GM18520 (cell line): ENCODE measurements at regions not wholly inside any gene's neighbourhood (a gene's known extent, or its start where the extent isn't known, plus 50 kb on each side); places are given as distances from the start of the nearest gene placed in this dataset.

Source experiments
- ATAC-seq: cut with Tn5 transposase; IDR thresholded peaks from one replicate; pipeline ENCODE4 v1.9.1; 2021; ENCODE audit not compliant: unreplicated experiment

DNA sequence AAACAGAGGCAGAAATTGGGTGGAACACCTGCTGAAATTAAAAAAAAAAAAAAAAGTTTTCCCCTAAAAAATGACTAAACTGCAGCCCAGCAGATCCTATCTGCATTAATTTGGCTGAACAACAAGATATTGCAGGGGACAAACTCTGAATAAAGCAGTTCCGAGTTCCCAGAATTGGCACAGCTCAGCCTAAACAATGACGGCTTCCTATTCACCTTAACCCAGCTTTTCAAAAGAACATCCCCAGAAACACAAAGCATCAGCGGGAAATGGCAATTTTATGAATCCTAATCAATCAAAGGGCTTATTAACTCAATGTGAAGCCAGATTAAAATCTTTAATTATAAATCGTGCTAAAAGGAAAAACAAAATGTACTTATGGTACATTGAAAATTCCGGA, 497.8 kb upstream of the ZFHX3 start:
- no peak for ATAC-seq

DNA sequence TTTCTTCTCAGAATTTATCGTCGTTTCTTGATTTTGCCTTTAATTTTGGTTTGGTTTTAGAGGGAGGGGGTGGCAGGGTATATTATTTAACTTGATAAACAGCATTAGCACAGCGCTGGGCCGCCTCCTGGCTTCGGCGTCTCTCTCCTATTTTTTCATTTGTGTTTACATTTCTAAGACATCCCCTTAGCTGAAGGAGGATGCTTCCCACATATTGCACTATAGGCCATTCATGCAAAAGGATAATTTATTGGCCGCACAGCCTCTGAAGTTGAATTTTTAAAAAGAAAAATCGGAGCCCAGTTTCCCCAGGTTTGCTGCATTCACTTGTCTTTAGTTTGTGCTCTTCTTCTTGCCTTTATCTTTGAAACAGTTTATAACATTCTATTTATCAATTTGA, 497.4 kb upstream of the ZFHX3 start:
- ATAC-seq, result no peak

DNA sequence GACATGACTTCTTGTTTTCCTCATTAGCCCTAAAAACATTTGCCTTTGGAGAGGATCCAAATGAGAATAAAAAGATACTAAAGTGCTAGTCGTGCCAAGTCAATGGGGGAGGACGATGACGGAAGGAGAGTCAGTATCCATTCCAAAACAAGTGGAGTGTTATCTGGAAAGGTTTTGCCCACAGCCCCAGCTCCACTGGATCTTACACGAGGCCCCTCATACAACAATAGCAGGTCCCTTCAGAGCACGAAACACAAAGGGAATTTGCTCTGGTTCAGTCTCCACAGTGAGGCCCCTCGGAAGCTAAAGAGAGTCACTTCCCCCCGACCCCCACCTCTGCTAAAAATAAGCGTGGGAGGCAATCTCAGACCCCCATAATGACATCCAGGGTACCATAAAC, 496.9 kb upstream of the ZFHX3 start:
- no peak for ATAC-seq

DNA sequence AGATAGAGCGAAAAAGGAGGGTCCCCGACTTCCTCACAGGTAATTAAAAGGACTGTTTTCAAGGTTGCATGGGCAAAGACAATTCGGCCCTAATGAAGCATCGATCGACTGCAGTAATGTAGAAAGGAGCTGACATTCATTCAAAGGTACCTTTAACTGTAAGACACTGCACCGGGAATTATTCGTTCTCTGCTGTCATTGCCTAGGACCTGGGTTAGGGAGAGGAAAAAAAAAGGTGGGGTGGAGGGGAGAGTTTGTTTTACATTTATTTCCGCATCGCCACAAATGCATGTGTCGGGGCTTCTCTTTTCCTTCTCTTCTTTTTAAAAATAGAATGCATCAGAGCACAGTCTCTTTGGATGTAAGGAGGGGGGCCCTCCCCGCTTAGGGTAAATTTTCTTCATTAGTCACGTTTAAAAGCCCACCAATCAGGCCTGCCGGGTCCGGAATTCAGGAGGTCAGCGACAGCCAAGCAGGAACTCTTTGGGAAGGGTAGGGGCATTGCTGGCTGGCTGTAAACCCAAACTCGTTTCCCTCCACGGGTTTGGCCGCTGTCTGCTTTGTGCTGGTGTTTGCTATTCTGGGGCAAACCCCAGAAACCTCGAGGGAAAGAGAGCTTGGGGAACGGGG, 496.2 kb upstream of the ZFHX3 start:
- no peak for ATAC-seq

DNA sequence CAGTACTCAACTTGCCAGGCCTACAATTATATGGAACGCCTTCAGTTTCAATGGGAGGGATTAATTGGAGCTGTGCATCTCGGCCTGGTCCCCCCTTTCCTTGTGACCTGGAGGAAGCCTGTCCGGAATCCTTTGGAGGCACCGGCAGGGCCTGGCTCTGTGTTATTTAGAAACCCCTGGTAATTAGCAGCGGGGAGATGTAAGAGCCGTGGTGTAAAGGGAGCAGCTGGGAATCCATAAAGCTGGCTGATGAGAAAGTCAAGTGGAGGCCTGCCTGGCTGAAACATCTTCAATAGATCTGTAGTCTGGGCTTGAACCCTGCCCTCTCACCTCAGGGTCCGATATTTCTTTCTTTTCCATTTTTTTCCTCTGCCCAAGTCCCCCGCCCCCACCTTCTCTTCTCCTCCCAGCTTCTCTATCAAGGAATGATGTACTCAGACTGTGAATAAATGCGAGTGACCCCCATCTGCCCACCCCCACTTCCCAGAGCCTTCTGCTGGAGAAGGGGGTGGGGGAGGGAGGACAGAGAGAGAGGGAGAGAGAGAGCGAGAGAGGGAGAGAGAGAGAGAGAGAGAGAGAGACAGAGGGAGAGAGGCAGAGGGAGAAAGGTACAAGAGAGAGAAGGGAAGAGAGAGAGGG, 495.5 kb upstream of the ZFHX3 start:
- ATAC-seq, result no peak

DNA sequence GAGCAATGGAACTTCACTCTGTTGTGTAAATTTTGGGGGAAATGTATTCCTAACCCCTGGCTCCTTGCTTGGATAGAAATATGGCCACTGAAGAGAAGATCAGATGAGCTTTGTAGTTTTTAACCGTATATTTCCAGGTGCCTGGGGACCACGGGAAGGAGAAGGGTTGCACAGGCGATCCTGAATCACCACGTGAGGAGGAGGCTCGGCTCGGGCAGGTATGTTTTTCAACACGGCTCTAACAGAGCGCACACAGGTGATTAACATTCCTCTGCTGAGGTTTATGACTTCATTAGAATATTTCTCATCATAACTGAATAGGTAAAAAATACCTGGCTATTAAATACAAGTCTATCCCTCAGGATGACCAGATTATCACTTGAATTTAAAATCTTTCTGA, 495.0 kb upstream of the ZFHX3 start:
- no peak for ATAC-seq

DNA sequence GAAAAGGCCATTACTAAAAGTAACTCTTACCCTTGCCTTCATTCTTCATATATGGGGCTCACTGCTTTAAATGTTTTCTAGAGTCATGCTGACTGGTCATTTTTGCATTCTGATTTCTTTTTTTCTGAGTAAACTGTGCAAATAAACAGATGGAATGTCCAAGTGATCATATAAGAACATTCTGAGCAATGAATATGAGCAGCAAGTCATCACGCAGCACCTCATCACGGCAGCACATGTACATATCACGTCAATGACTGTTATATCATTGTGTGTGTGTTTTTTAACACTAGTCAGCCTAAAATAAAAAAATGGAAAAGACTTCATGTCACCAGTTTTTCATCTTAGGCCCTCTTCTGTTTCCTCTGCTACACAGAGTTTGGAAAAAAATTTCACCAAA, 490.0 kb upstream of the ZFHX3 start:
- ATAC-seq, result no peak

DNA sequence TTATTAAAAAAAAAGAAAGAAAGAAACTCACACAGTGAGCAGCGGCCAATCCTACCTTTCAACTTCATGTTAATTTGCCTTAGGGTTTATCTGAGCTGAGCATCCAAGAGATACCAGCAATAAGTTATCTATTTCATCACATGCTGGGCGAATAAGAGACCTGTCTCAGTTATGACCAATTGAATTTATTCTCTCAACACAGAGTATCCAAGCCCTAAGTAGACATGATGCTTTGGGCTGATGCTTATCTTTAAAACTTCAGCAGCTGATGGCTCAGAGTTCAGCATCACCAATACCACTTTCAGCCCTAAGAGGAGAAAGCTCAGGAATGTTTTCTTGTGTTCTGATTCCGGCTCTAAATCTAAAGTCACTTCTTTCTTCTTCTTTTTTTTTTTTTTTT, 489.0 kb upstream of the ZFHX3 start:
- ATAC-seq, result no peak

DNA sequence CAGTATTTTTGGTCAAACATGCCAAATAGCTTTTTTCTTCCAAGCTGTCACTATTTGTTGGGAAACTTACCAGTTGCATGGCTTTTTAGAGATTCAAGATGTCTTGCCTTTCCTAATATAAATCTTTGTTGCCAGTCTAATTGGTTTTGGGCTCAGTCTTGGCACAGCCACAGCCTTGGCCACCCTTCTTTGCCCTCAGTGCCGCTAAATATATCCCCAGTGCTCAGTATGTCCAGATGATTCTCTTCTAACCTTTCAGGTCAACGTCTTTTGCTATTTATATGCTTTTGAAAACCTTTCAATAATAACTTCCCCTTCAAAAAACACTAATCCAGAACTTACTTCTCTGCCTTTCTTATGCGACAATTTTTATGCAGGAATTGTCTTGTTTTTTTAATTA, 483.1 kb upstream of the ZFHX3 start:
- ATAC-seq, result no peak

DNA sequence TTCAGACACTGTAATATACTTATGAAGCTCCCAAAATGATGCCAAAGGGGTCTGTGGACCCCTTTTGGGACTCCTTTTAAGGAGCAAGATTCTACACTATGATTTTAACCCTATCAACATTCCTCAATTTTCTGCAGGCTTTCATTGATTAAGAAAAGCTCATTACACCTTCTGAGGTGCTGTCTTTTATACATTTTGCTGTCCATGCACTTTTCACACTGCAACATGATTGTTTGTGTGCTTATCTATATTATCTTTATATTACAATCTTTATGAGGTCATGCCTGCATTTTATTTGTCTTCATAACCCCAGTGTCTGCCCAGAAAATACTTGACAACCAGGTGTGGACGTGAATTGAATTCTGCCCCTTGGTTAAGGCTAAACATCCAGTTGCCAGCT, 482.6 kb upstream of the ZFHX3 start:
- ATAC-seq, result no peak

DNA sequence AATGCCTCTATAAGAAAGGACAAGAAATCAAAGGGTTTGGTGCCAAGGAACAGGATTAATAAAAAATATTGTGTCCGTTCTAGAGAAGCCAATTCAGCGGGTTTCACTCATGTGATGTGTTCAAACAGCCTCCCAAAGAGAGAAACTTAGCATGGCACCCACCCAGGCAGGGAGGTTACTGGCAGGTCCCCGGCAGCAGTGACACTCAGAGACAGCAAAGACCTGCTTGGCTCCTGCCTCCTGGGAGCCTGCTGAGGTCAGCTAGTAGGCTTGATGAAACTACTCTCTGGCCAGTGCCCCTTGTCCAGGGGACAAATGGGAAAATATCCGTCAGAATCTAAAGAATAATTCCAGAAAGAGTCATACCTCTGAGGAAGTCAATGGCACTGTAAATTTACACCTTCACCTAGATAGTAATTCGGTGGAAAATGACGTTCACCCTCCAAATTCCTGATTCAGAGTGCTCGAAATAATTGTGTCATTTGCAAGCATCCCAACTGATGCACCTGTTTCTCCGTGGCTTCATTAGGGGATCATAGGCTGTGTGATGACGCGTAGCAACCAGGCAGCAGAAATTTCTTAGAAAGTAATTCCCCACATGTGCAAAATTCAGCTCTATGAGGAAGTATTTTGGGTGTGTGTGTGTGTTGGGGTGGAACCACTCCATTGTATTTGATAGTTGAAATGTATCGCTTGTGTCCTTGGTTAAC, 481.5 kb upstream of the ZFHX3 start:
- ATAC-seq, result no peak

DNA sequence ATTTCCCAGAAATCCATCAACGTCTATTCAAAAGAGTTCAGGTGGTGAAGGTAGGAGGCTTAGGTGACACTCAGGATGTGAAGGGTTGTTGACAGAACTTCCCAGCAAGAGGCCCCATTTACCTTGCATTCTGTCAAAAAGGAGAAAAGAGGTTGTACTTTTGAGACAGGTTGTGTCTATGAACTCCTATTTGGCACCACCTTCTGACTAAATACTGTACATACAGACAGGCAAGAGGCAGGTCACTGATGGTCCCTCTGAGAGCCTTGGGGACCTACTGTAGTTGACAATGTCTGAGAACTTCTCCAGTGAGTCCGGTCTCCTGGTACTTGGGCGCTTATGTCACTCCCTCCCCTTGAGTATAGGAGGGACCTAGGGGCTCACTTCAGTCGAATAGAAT, 479.3 kb upstream of the ZFHX3 start:
- ATAC-seq, result no peak

DNA sequence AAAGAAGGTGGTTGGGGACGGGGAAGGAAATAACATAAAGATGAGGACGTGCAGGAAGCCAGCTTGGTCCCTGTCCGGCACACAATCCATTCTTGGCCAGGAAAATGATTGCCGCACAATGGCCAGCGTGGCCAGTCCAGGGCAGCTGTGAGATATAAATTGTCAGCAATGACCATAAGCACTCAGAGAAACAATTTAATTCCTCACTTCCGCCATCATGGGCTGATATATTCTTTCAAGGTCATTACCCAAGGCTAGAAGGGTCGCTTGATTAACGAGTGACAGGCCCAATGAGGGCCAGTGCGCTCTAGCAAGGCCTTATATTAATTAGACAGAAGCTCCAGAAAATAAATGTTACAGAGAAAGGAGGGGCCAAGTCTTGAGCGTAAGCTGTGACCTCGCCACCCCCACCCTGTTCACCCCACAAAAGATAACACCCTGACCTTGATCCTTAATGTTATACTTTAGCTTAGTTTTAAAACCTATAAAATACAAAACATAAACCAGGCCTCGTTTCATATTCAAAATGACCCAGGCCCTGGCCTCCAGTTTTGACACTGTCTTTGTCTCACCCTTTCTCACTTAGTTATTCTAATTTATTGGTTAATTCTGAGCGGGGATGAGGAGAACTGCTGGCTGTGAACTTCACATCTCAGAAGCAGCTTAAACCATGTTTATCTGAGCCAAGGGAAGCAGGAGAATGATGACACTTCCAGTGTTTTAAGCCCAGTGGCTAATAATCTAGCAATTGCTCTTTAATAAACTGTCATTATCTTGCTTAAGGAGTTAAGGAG, 478.3 kb upstream of the ZFHX3 start:
- no peak for ATAC-seq

DNA sequence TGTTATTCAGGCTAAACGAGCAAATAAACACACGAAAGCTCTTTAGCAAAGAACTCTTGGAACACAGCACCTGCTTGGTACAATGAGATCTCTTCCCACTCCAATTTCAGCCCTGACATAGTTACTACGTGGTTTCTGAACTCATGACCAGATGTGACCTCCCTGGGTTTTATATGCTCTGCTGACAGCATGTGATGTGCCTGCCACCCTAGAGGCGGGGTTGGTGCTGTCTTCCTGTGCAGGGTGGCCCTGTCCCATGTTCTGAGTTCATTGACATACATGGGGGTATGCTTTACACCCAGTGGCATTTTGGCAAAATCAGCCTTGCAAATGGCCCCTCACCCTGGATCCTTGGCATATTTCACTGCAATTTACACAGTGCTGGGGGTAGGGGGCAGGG, 475.3 kb upstream of the ZFHX3 start:
- ATAC-seq, result no peak

DNA sequence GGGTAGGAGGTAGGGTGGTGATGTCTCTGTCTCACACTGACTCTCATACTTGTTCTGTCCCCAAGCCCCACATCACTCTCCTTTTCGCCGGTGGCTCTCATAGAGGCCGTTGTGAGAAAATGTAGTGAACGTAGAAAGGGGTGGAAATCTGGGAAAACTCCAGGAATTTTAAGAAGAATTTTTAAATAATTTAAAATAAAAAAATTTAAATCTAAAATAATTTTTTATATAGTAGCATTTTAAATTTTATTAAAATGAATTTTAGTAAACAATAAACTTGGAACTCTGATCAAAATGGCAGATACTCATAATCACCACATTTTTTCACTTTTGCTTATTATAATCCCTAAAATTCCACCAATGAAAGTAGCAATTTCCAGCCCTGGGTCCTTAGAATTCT, 473.6 kb upstream of the ZFHX3 start:
- no peak for ATAC-seq

DNA sequence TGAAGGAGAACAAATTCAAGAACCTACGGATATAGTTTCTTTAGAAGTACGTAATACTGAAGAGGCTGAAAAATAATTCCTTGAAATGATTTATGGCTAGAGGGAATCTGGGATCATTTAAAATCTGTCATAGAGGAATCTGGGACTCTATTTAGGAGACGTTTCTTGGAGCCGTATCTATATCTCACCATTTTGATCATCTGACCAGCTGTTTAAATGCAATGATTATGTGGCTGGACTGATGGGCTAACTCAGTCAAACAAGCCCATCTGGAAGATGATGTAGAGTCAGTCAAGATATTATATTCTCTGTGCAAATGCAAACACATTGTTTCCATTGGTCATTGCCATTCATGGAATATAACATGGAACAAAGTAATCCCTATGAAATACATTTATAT, 467.7 kb upstream of the ZFHX3 start:
- no peak for ATAC-seq

DNA sequence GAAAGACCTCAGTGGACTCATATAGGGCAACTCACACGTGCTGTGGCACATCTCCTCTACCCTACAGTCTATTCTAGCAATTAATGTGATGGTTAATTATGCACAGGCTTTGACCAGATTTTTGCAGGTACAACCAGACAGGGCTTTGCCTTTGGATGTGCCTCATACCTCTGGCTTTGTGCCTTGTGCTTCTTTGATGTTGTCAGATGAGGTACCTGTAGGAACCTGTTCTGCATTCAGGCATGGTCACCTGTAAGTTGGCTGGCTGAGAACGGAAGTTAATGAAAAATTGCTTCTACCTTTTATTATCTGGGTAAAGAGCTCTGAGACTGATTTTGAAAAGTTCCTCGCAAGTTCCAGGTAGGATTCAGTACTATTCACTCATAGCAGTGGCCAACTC, 462.9 kb upstream of the ZFHX3 start:
- ATAC-seq, result no peak

DNA sequence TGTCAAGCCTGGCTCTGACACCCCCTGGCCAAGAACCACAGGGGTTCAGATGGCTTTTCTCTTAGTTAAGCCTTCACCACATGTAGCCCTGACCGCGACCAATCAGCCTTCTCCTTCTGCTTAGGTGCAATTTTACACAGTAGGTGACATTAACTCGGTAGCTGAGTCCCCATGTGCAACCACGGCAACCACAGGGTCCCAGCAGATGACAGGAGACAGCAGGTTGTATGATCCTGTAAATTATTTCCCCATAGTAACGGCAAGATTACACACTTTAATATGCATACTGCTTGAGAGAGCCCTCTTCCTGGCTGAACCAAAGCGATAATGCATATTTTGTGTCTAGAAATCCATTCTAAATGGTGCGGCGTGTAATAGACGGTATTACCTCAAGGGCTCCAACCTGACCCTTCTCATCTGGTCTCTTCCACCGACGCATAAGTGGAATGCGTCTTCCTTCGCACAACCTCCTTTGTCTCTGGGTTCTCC, 458.7 kb upstream of the ZFHX3 start:
- no peak for ATAC-seq

DNA sequence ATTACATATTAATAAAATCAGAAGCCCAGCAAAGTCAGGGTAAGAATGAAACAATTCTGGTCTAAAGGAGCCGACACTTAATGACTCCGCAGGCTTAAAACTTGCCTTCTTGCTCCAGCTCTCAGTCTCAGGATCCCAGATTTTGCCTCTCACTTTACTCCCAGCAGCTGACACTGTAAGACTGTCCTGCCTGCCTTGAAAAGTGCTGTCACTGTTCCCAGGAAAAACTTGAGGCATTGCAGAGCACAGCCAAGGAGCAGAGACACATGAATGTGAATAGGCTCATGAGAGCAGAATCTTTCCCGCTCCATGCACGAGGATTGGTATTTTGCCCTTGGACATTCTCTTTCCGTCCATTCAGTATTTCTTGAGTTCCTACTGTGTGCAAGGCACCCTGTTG, 457.6 kb upstream of the ZFHX3 start:
- ATAC-seq, result no peak

DNA sequence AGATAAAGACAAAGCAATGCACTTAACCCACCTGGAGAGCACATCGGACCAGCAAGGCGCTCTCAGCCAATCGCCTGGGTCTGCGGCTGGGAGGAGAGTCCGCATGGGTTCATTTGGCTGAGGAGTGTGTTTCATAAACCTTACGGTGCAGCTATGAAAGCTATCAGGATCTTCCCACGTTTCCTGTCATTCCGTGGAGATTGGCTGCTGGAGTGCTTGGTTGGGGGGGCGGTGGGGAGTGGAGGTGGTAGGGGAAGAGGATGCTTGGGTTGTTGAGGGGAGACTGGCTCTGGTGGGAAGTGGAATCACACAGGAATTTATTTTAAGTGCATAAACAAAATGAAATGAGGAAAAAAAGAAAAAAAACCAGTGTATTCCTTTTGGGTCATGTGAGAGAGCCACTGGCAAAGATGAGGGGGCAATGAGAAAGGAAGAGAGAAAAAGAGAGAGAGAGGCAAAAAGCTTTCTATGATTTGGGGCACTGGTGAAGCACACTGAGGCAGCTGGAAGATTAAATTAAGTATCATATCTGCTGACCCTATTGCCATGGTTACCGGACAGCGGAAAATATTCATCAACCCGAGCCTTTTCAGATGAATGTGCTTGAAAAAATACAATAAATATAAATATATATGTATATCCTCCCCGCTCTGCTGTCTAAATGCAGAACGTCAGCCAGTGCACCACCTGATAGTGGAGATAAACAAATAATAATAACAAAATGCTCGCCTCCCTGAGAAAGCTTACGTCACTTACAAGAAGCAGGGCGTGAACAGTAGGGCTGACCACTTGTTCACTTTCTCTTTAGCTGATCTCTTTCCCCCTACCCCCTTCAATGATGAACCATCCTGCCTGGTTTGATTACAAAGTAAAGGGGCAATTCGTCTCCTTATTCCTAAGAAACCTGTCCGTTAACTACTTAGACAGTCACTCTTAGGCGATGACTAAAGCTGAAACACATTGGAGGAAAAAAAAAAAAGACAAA, 457.0 kb upstream of the ZFHX3 start:
- ATAC-seq, result no peak

DNA sequence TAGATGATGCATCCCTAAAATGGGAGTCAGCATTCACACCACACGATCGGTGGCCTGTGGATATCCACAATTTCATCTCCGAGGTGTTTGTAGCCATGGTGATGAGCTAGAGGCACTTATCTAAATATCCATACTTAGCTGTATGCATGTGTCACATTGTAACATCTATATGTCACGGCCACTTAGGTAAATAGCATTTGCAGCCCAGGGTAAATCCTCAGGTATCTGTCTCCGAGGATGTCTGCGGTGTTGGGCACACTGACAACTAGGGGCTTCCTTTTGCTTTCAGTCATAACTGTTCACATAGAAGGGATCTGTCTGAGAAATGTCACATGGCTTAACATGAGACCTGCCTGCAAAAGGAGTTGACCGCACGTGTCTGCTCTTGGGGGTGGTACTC, 455.2 kb upstream of the ZFHX3 start:
- ATAC-seq, result no peak
